Loucy (cell line): ENCODE measurements at regions not wholly inside any gene's neighbourhood (a gene's known extent, or its start where the extent isn't known, plus 50 kb on each side); places are given as distances from the start of the nearest gene placed in this dataset.

Source experiments
- CTCF ChIP-seq: fragments of 200-600 bp; sonication (generic); conservative IDR thresholded peaks from 2 replicates; pipeline ENCODE4 v1.5.1; 2014; ENCODE audit warnings: mild to moderate bottlenecking, antibody characterized with exemption, low read length
- EZH2phosphoT487 ChIP-seq: fragments of 200-600 bp; IDR thresholded peaks from 2 replicates; pipeline ENCODE4 v1.6.1; 2018; ENCODE audit warnings: antibody characterized with exemption, mild to moderate bottlenecking, moderate library complexity, borderline replicate concordance

- no peak for TF ChIP-seq CTCF
- TF ChIP-seq EZH2phosphoT487: no peak
Measured at GRCh38 chr5:21672911-21673310, 1180.2 kb downstream of the CDH12 start.
